BLaER1 treated with 17β-estradiol and CSF1 and Interleukin-3, amounts not matched to agents 10 nM and 100 nM (cell line): ENCODE measurements at regions not wholly inside any gene's neighbourhood (a gene's known extent, or its start where the extent isn't known, plus 50 kb on each side); places are given as distances from the start of the nearest gene placed in this dataset.

ENCODE experiments used
- H3K27ac ChIP-seq, 11 experiments: shearing (Covaris generic); formaldehyde crosslinking; 2 replicates each; pipeline ENCODE4 v1.8.1; 2022
- H3K27me3 ChIP-seq, 11 experiments: shearing (Covaris generic); formaldehyde crosslinking; 2 replicates each; pipeline ENCODE4 v1.8.1; 2022
- H3K36me3 ChIP-seq, 11 experiments: shearing (Covaris generic); formaldehyde crosslinking; 2 replicates each; pipeline ENCODE4 v1.8.1; 2022
- H3K4me1 ChIP-seq, 10 experiments: shearing (Covaris generic); formaldehyde crosslinking; 2 replicates each; pipeline ENCODE4 v1.8.1; 2022
- H3K4me2 ChIP-seq, 11 experiments: shearing (Covaris generic); formaldehyde crosslinking; 2 replicates each; pipeline ENCODE4 v1.8.1; 2022
- H3K4me3 ChIP-seq, 10 experiments: shearing (Covaris generic); formaldehyde crosslinking; 2 replicates each; pipeline ENCODE4 v1.8.1; 2022
- H3K9ac ChIP-seq, 11 experiments: shearing (Covaris generic); formaldehyde crosslinking; 2 replicates each; pipeline ENCODE4 v1.8.1; 2022
- H3K9me3 ChIP-seq, 11 experiments: shearing (Covaris generic); formaldehyde crosslinking; replicated peaks in 1 of 11; 2 replicates each; pipeline ENCODE4 v1.8.1; 2022
- H4K20me1 ChIP-seq, 11 experiments: shearing (Covaris generic); formaldehyde crosslinking; 2 replicates each; pipeline ENCODE4 v1.8.1; 2022
- Cebpa-rat ChIP-seq, 11 experiments: shearing (Covaris generic); IDR thresholded peaks; 2 replicates each; pipeline ENCODE4 v1.8.1; 2022

- Histone ChIP-seq H4K20me1 (no peaks in the 10 kb centered on the region), H3K4me1 (peaks cover 0 to 15% (median 4%) of the 10 kb centered on the region in 10 experiments; a peak in 8 of 20 replicates), H3K9ac (no peak overlapping the region), H3K27me3 (no peaks in the 10 kb centered on the region), H3K4me2 (no peak overlapping the region), H3K27ac (no peak overlapping the region), H3K9me3 (peaks cover 0 to 4% (median 0%) of the 10 kb centered on the region in 11 experiments; a peak in 2 of 22 replicates), H3K36me3 (no peaks in the 10 kb centered on the region), H3K4me3 (no peak overlapping the region)
- TF ChIP-seq Cebpa-rat (IDR thresholded peaks at IDR 0.05) = no peak
Observed at GRCh38 chr3:194832346-194833104, 146.8 kb downstream of the FAM43A start.

- H3K4me2 ChIP-seq = peak overlapping the region in 5 of 11 experiments; percentile 10 to 35 (median 20); a peak in 7 of 22 replicates
- H3K36me3 ChIP-seq = no peaks in the 10 kb centered on the region
- H3K4me3 ChIP-seq = no peak overlapping the region
- H4K20me1 ChIP-seq = no peaks in the 10 kb centered on the region
- no peak overlapping the region for H3K9ac ChIP-seq
- peaks cover 0 to 4% (median 0%) of the 10 kb centered on the region in 11 experiments; a peak in 2 of 22 replicates for H3K9me3 ChIP-seq
- H3K4me1 ChIP-seq = peaks cover 0 to 15% (median 4%) of the 10 kb centered on the region in 10 experiments; a peak in 8 of 20 replicates
- H3K27ac ChIP-seq = no peak overlapping the region
- no peaks in the 10 kb centered on the region for H3K27me3 ChIP-seq
- TF ChIP-seq Cebpa-rat (IDR thresholded peaks at IDR 0.05) = no peak
Observed at GRCh38 chr3:194833114-194833910, 147.6 kb downstream of the FAM43A start.

GRCh38 chr3:194836661-194837060 is 151.0 kb downstream of the FAM43A start:
- no peak for TF ChIP-seq Cebpa-rat (IDR thresholded peaks at IDR 0.05)
- Histone ChIP-seq H4K20me1 (no peaks in the 10 kb centered on the region), H3K27me3 (no peaks in the 10 kb centered on the region), H3K9ac (no peak overlapping the region), H3K4me3 (no peak overlapping the region), H3K27ac (no peak overlapping the region), H3K4me2 (no peak overlapping the region), H3K4me1 (peaks cover 0 to 8% (median under 1%) of the 10 kb centered on the region in 10 experiments; a peak in 6 of 20 replicates), H3K36me3 (no peaks in the 10 kb centered on the region), H3K9me3 (peaks cover 0 to 14% (median 7%) of the 10 kb centered on the region in 11 experiments; a peak in 7 of 22 replicates)

- H3K4me1 ChIP-seq = peaks cover 0 to 8% (median 0%) of the 10 kb centered on the region in 10 experiments; a peak in 5 of 20 replicates
- H3K4me2 ChIP-seq = no peak overlapping the region
- no peak overlapping the region for H3K4me3 ChIP-seq
Observed at GRCh38 chr3:194837457-194838127, 151.9 kb downstream of the FAM43A start.

GRCh38 chr3:194838236-194838635 is 152.6 kb downstream of the FAM43A start:
- H3K27me3 ChIP-seq = no peaks in the 10 kb centered on the region
- peaks cover 0 to 8% (median 0%) of the 10 kb centered on the region in 10 experiments; a peak in 5 of 20 replicates for H3K4me1 ChIP-seq
- H3K9me3 ChIP-seq = peaks cover 0 to 14% (median 7%) of the 10 kb centered on the region in 11 experiments; a peak in 7 of 22 replicates
- no peak overlapping the region for H3K27ac ChIP-seq
- no peaks in the 10 kb centered on the region for H3K36me3 ChIP-seq
- H4K20me1 ChIP-seq = no peaks in the 10 kb centered on the region
- no peak for TF ChIP-seq Cebpa-rat (IDR thresholded peaks at IDR 0.05)
- no peak overlapping the region for H3K9ac ChIP-seq
- H3K4me3 ChIP-seq = no peak overlapping the region
- H3K4me2 ChIP-seq = no peak overlapping the region

More at GRCh38 chr3:194837457-194838127, 151.9 kb downstream of the FAM43A start:
- no peaks in the 10 kb centered on the region for H3K27me3 ChIP-seq
- no peaks in the 10 kb centered on the region for H4K20me1 ChIP-seq
- no peak overlapping the region for H3K9ac ChIP-seq
- peaks cover 0 to 14% (median 7%) of the 10 kb centered on the region in 11 experiments; a peak in 7 of 22 replicates for H3K9me3 ChIP-seq
- TF ChIP-seq Cebpa-rat (IDR thresholded peaks at IDR 0.05) = no peak
- no peaks in the 10 kb centered on the region for H3K36me3 ChIP-seq
- H3K27ac ChIP-seq = no peak overlapping the region

- no peak for TF ChIP-seq Cebpa-rat (IDR thresholded peaks at IDR 0.05)
Observed at GRCh38 chr3:194840661-194841514, 155.2 kb downstream of the FAM43A start.

GRCh38 chr3:194841515-194841841 is 155.8 kb downstream of the FAM43A start:
- no peak overlapping the region for H3K9ac ChIP-seq
- H3K36me3 ChIP-seq = no peaks in the 10 kb centered on the region
- H4K20me1 ChIP-seq = no peaks in the 10 kb centered on the region
- H3K4me1 ChIP-seq = no peaks in the 10 kb centered on the region
- no peak overlapping the region for H3K27ac ChIP-seq
- H3K27me3 ChIP-seq = no peaks in the 10 kb centered on the region
- peaks cover 0 to 14% (median 7%) of the 10 kb centered on the region in 11 experiments; a peak in 7 of 22 replicates for H3K9me3 ChIP-seq
- H3K4me3 ChIP-seq = no peak overlapping the region
- H3K4me2 ChIP-seq = no peak overlapping the region
- TF ChIP-seq Cebpa-rat (IDR thresholded peaks at IDR 0.05) = no peak

More at GRCh38 chr3:194840661-194841514, 155.2 kb downstream of the FAM43A start:
- no peak overlapping the region for H3K9ac ChIP-seq
- no peaks in the 10 kb centered on the region for H3K36me3 ChIP-seq
- H3K4me1 ChIP-seq = no peaks in the 10 kb centered on the region
- no peak overlapping the region for H3K27ac ChIP-seq
- no peak overlapping the region for H3K4me2 ChIP-seq
- H3K4me3 ChIP-seq = no peak overlapping the region
- no peaks in the 10 kb centered on the region for H3K27me3 ChIP-seq
- H4K20me1 ChIP-seq = no peaks in the 10 kb centered on the region
- H3K9me3 ChIP-seq = peaks cover 0 to 14% (median 7%) of the 10 kb centered on the region in 11 experiments; a peak in 7 of 22 replicates

- H3K4me2 ChIP-seq = no peak overlapping the region
- TF ChIP-seq Cebpa-rat (IDR thresholded peaks at IDR 0.05) = peak in 1 of 11 experiments; percentile 26; a peak in 1 of 22 replicates
- no peaks in the 10 kb centered on the region for H4K20me1 ChIP-seq
- no peaks in the 10 kb centered on the region for H3K4me1 ChIP-seq
- no peak overlapping the region for H3K27ac ChIP-seq
- no peak overlapping the region for H3K4me3 ChIP-seq
- H3K36me3 ChIP-seq = no peaks in the 10 kb centered on the region
- H3K27me3 ChIP-seq = no peaks in the 10 kb centered on the region
- peaks cover 0 to 14% (median 7%) of the 10 kb centered on the region in 11 experiments; a peak in 7 of 22 replicates for H3K9me3 ChIP-seq
- no peak overlapping the region for H3K9ac ChIP-seq
Observed at GRCh38 chr3:194843556-194843955, 157.9 kb downstream of the FAM43A start.
